Neuron (in vitro differentiated cells): ENCODE measurements at regions not wholly inside any gene's neighbourhood (a gene's known extent, or its start where the extent isn't known, plus 50 kb on each side); places are given as distances from the start of the nearest gene placed in this dataset.
"Not testable (repeated sequence)": the region's sequence is repeated elsewhere in the genome, so short reads cannot be mapped to it uniquely, and the experiment has no call there.

Experiments
- H2AFZ ChIP-seq: one replicate; pipeline ENCODE4 v1.6.1; 2013; ENCODE audit warnings: low read depth, mild to moderate bottlenecking, inconsistent platforms, low read length, moderate library complexity
- H3K27me3 ChIP-seq: one replicate; pipeline ENCODE4 v1.6.1; 2013; ENCODE audit warnings: low read length; ENCODE audit not compliant: insufficient read depth
- H3K36me3 ChIP-seq: one replicate; pipeline ENCODE4 v1.6.1; 2013; ENCODE audit warnings: low read length; ENCODE audit not compliant: insufficient read depth
- H3K4me1 ChIP-seq: one replicate; pipeline ENCODE4 v1.6.1; 2013; ENCODE audit warnings: low read length; ENCODE audit not compliant: insufficient read depth
- H3K4me3 ChIP-seq: 2 replicates; pipeline ENCODE4 v1.5.1; 2013; ENCODE audit warnings: mild to moderate bottlenecking, low read length, moderate library complexity
- H3K9me3 ChIP-seq: one replicate; pipeline ENCODE4 v1.6.1; 2013; ENCODE audit warnings: low read length

DNA sequence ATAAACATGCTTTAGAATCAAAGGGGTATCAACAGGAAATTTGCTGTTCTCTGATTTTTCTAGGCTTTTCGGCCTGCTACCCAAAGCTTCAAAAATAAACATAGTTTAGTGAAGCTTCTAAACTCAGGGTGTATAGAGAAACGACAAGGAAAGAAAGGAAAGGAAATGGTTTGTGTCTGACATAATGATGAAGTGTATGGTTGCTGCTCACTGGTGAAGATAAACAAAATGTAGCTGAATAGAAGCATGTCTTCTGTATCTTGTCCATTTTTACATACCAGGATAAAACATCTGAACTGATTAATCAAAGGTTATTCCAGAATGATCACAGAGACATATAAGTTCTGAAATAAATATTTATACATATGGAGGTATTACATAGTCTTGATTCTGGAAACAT is 1324.6 kb upstream of the NRXN1 start:
- no peak overlapping the region for H3K4me3 ChIP-seq
- no peaks in the 10 kb centered on the region for H3K9me3 ChIP-seq
- no peak overlapping the region for H2AFZ ChIP-seq
- H3K4me1 ChIP-seq: no peaks in the 10 kb centered on the region
- H3K36me3 ChIP-seq: no peaks in the 10 kb centered on the region
- no peaks in the 10 kb centered on the region for H3K27me3 ChIP-seq

- H3K9me3 ChIP-seq: no peaks in the 10 kb centered on the region
- H3K4me3 ChIP-seq: no peak overlapping the region
- no peaks in the 10 kb centered on the region for H3K36me3 ChIP-seq
- no peak overlapping the region for H2AFZ ChIP-seq
- no peaks in the 10 kb centered on the region for H3K27me3 ChIP-seq
- no peaks in the 10 kb centered on the region for H3K4me1 ChIP-seq
Observed at GRCh38 chr2:52347292-52347691, 1315.4 kb upstream of the NRXN1 start.

- no peak overlapping the region for H3K4me3 ChIP-seq
- no peaks in the 10 kb centered on the region for H3K27me3 ChIP-seq
- H2AFZ ChIP-seq: no peak overlapping the region
- no peaks in the 10 kb centered on the region for H3K36me3 ChIP-seq
- H3K9me3 ChIP-seq: no peaks in the 10 kb centered on the region
- no peaks in the 10 kb centered on the region for H3K4me1 ChIP-seq
Observed at GRCh38 chr2:52345676-52346075, 1313.7 kb upstream of the NRXN1 start.

DNA sequence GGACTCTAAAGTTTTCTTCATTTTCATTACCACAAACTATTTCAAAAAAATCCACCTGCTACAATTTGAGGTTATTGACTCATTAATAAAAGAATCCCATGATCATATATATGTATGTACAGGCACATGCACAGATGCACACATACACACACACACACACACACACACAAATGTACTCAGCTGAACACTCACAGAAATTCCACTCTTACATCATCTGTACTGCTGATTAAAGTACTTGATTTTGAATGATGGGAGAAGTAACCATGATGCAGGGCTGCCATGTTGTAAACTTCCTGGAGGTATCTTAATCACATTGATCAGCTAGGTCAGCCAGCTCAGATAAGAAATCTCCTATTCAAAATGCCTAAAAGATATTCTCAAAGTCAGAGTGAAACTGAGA is 1313.2 kb upstream of the NRXN1 start:
- no peaks in the 10 kb centered on the region for H3K36me3 ChIP-seq
- H3K4me3 ChIP-seq: no peak overlapping the region
- no peaks in the 10 kb centered on the region for H3K27me3 ChIP-seq
- H2AFZ ChIP-seq: no peak overlapping the region
- H3K9me3 ChIP-seq: no peaks in the 10 kb centered on the region
- peaks cover 1% of the 10 kb centered on the region for H3K4me1 ChIP-seq

- H3K27me3 ChIP-seq: no peaks in the 10 kb centered on the region
- H3K4me3 ChIP-seq: no peak overlapping the region
- H3K36me3 ChIP-seq: no peaks in the 10 kb centered on the region
- peaks cover 3% of the 10 kb centered on the region for H3K4me1 ChIP-seq
- no peaks in the 10 kb centered on the region for H3K9me3 ChIP-seq
- H2AFZ ChIP-seq: no peak overlapping the region
Observed at GRCh38 chr2:52343706-52344266, 1311.9 kb upstream of the NRXN1 start.

GRCh38 chr2:52343010-52343409 is 1311.1 kb upstream of the NRXN1 start:
- Histone ChIP-seq H3K36me3 (no peaks in the 10 kb centered on the region), H3K27me3 (no peaks in the 10 kb centered on the region), H3K4me1 (peaks cover 3% of the 10 kb centered on the region), H3K4me3 (no peak overlapping the region), H2AFZ (no peak overlapping the region), H3K9me3 (no peaks in the 10 kb centered on the region)

- Histone ChIP-seq H3K4me1 (peaks cover 3% of the 10 kb centered on the region), H3K36me3 (no peaks in the 10 kb centered on the region), H3K9me3 (no peaks in the 10 kb centered on the region), H3K4me3 (no peak overlapping the region), H3K27me3 (no peaks in the 10 kb centered on the region), H2AFZ (no peak overlapping the region)
Observed at GRCh38 chr2:52342458-52342857, 1310.5 kb upstream of the NRXN1 start.

GRCh38 chr2:52341732-52342131 is 1309.8 kb upstream of the NRXN1 start:
- Histone ChIP-seq H3K4me3 (no peak overlapping the region), H2AFZ (no peak overlapping the region), H3K4me1 (peaks cover 3% of the 10 kb centered on the region), H3K36me3 (no peaks in the 10 kb centered on the region), H3K27me3 (no peaks in the 10 kb centered on the region), H3K9me3 (no peaks in the 10 kb centered on the region)

GRCh38 chr2:52340171-52340570 is 1308.2 kb upstream of the NRXN1 start:
- no peak overlapping the region for H2AFZ ChIP-seq

DNA sequence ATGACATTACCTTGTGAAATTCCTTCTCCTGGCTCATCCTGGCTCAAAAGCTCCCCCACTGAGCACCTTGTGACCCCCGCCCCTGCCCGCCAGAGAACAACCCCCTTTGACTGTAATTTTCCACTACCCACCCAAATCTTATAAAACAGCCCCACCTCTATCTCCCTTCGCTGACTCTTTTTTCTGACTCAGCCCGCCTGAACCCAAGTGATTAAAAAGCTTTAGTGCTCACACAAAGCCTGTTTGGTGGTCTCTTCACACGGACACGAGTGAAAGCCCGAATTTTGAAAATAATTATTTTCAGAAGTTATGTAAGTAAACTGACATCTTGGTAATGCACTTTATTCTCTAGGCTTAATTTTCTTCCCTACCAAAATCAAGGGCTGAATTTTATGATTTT is 1305.9 kb upstream of the NRXN1 start:
- not testable (repeated sequence) for H2AFZ ChIP-seq, H3K4me3 ChIP-seq, H3K9me3 ChIP-seq, H3K27me3 ChIP-seq, H3K36me3 ChIP-seq, H3K4me1 ChIP-seq

More at GRCh38 chr2:52340171-52340570, 1308.2 kb upstream of the NRXN1 start:
- H3K9me3 ChIP-seq: no peaks in the 10 kb centered on the region
- H3K27me3 ChIP-seq: no peaks in the 10 kb centered on the region
- H3K4me1 ChIP-seq: peaks cover 3% of the 10 kb centered on the region
- H3K36me3 ChIP-seq: no peaks in the 10 kb centered on the region
- H3K4me3 ChIP-seq: no peak overlapping the region

DNA sequence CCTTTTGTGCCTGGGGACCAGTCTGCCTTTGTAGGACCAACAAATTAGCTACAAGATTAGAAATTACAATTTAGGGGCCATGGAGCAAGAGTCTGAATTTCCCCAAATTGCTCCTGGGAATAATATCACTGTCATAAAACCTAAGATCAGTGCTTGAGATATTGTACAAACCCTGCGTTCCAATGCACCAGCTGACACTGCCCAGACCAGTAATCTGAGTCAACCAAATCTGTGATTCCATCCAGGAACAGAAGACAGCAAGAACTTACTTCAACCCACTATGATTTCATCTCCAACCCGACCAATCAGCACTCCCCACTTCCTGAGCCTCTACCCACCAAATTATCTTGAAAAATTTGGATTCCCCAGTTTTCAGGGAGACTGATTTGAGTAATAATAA is 1305.0 kb upstream of the NRXN1 start:
- peaks cover 3% of the 10 kb centered on the region for H3K4me1 ChIP-seq
- no peak overlapping the region for H3K4me3 ChIP-seq
- H3K9me3 ChIP-seq: no peaks in the 10 kb centered on the region
- no peaks in the 10 kb centered on the region for H3K27me3 ChIP-seq
- no peaks in the 10 kb centered on the region for H3K36me3 ChIP-seq
- H2AFZ ChIP-seq: no peak overlapping the region

GRCh38 chr2:52335727-52336126 is 1303.8 kb upstream of the NRXN1 start:
- H3K36me3 ChIP-seq: no peaks in the 10 kb centered on the region
- H3K4me1 ChIP-seq: peaks cover 3% of the 10 kb centered on the region
- no peak overlapping the region for H3K4me3 ChIP-seq
- no peaks in the 10 kb centered on the region for H3K27me3 ChIP-seq
- no peaks in the 10 kb centered on the region for H3K9me3 ChIP-seq
- no peak overlapping the region for H2AFZ ChIP-seq

GRCh38 chr2:52334185-52334584 is 1302.3 kb upstream of the NRXN1 start:
- Histone ChIP-seq H3K27me3 (no peaks in the 10 kb centered on the region), H3K4me1 (no peaks in the 10 kb centered on the region)

DNA sequence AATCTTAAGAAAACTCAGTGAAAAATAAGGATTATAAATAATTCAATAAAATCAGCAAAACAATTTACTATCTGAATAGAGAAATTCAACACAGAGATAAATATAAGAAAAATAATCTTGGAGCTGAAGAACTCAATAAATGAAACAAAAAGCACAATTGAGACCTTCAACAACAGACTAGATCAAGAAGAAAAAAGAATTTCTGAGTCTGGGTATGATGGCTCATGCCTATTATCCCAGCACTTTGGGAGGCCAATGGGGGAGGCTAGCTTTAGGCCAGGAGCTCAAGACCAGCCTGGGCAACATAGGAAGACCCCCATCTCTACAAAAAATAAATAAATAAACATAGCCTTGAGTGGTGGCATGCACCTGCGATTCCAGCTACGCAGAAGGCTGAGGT is 1295.7 kb upstream of the NRXN1 start:
- Histone ChIP-seq H2AFZ (no peak overlapping the region), H3K4me3 (no peak overlapping the region), H3K4me1 (no peaks in the 10 kb centered on the region), H3K36me3 (no peaks in the 10 kb centered on the region), H3K27me3 (no peaks in the 10 kb centered on the region), H3K9me3 (no peaks in the 10 kb centered on the region)

More at GRCh38 chr2:52334185-52334584, 1302.3 kb upstream of the NRXN1 start:
- Histone ChIP-seq H3K4me3 (no peak overlapping the region), H3K36me3 (no peaks in the 10 kb centered on the region), H2AFZ (no peak overlapping the region), H3K9me3 (no peaks in the 10 kb centered on the region)
